ENCODE measurements at regions not wholly inside any gene's neighbourhood (a gene's known extent, or its start where the extent isn't known, plus 50 kb on each side); places are given as distances from the start of the nearest gene placed in this dataset.

DNA sequence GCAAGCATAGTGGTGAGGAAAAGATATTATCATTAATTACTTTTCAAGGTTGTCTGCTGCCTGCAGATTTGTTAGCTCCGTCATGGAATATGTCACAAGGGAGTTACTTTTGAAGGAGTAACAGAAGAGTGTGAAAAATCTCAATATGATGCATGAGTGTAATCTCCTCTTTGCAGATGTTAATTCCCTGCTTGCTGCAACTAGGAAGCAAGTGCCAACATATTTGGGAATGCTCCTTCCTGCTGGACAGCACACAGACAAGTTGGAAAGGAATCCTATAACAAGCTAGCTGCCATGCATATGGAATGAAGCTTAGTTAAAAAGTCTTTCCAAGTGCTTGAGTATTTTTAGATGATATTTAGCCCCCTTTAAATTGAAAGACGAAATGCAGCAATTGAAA is 2023.6 kb upstream of the CDH6 start:
- TF ChIP-seq EZH2 (IDR thresholded peaks at IDR 0.05; ENCODE audit: low read depth, low read length, severe bottlenecking) = no peak
- no peak for TF ChIP-seq TEAD4 (IDR thresholded peaks at IDR 0.05; ENCODE audit: low read depth, low read length)
- TF ChIP-seq, protein P1, sequence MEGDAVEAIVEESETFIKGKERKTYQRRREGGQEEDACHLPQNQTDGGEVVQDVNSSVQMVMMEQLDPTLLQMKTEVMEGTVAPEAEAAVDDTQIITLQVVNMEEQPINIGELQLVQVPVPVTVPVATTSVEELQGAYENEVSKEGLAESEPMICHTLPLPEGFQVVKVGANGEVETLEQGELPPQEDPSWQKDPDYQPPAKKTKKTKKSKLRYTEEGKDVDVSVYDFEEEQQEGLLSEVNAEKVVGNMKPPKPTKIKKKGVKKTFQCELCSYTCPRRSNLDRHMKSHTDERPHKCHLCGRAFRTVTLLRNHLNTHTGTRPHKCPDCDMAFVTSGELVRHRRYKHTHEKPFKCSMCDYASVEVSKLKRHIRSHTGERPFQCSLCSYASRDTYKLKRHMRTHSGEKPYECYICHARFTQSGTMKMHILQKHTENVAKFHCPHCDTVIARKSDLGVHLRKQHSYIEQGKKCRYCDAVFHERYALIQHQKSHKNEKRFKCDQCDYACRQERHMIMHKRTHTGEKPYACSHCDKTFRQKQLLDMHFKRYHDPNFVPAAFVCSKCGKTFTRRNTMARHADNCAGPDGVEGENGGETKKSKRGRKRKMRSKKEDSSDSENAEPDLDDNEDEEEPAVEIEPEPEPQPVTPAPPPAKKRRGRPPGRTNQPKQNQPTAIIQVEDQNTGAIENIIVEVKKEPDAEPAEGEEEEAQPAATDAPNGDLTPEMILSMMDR (IDR thresholded peaks at IDR 0.05; ENCODE audit: control extremely low read depth in 1 of 3, insufficient read depth in 1 of 3, low read depth in 1 of 3, low read length in 3 of 3) = no peak
- TF ChIP-seq JUND (IDR thresholded peaks at IDR 0.05; ENCODE audit: low read length) = no peak
- TF ChIP-seq SIN3A (conservative IDR thresholded peaks at IDR 0.05 in 1 of 2, IDR thresholded peaks at IDR 0.05 in 1 of 2; ENCODE audit: low read depth in 1 of 2, low read length in 2 of 2) = no peak
- TF ChIP-seq TCF12 (IDR thresholded peaks at IDR 0.05; ENCODE audit: low read depth, low read length) = no peak
- no peak for TF ChIP-seq TAF1 (IDR thresholded peaks at IDR 0.05; ENCODE audit: low read depth, low read length)
- TF ChIP-seq SUZ12 (IDR thresholded peaks at IDR 0.05; ENCODE audit: low read length) = no peak
- no peak for TF ChIP-seq POU5F1 (IDR thresholded peaks at IDR 0.05; ENCODE audit: low read depth, low read length)

Measured in H1 (cell line).